ENCODE measurements at regions not wholly inside any gene's neighbourhood (a gene's known extent, or its start where the extent isn't known, plus 50 kb on each side); places are given as distances from the start of the nearest gene placed in this dataset.

GRCh38 chr5:4737868-4738267, 402.3 kb upstream of the ADAMTS16 start:
- no peaks in the 10 kb centered on the region; the same call in 1 of the 2 replicates for H3K27me3 Mint-ChIP-seq (ENCODE audit: low read depth)
- WGBS (ENCODE audit: extremely low coverage, insufficient read length, low lambda C conversion rate) = no CpG with 5 or more reads among the region's 1 CpG
- Histone ChIP-seq H2BK20ac (ENCODE audit: low read depth, low read length, poor library complexity, severe bottlenecking) (no peak overlapping the region), H3K23me2 (ENCODE audit: insufficient read length, low read depth, low read length, poor library complexity, severe bottlenecking) (no peaks in the 10 kb centered on the region), H2AFZ (ENCODE audit: low read length) (no peak overlapping the region), H4K5ac (ENCODE audit: insufficient read length, low read depth, low read length) (no peak overlapping the region), H2BK12ac (ENCODE audit: insufficient read length, low read depth, low read length) (no peak overlapping the region), H3K14ac (ENCODE audit: insufficient read depth, low read length) (no peak overlapping the region), H3K23ac (ENCODE audit: insufficient read length, low read depth, low read length) (no peak overlapping the region), H3K79me2 (ENCODE audit: insufficient read depth, low read length) (no peaks in the 10 kb centered on the region), H3K4ac (ENCODE audit: low read depth, low read length) (no peak overlapping the region), H3K4me1 (ENCODE audit: insufficient read depth, low read length) (no peaks in the 10 kb centered on the region), H3T11ph (ENCODE audit: low read length) (no peak overlapping the region), H3K27ac (ENCODE audit: insufficient read length, low read depth, low read length) (no peak overlapping the region), H2BK5ac (ENCODE audit: insufficient read length, low read length) (no peak overlapping the region), H3K9me3 (ENCODE audit: control insufficient read depth, low read depth, low read length) (no peaks in the 10 kb centered on the region), H3K27me3 (ENCODE audit: insufficient read depth, low read length) (no peaks in the 10 kb centered on the region), H3K18ac (ENCODE audit: insufficient read length, low read depth, low read length) (no peak overlapping the region), H2AK5ac (ENCODE audit: insufficient read length, low read length) (no peak overlapping the region), H2BK120ac (ENCODE audit: low read depth, low read length, poor library complexity, severe bottlenecking) (no peak overlapping the region), H3K9ac (ENCODE audit: extremely low read depth, insufficient read length, low read length) (no peak overlapping the region), H4K20me1 (ENCODE audit: control insufficient read depth, insufficient read depth, insufficient read length) (no peaks in the 10 kb centered on the region), H4K91ac (ENCODE audit: insufficient read length, low read depth, low read length) (no peak overlapping the region), H3K79me1 (ENCODE audit: insufficient read depth, low read depth, low read length, poor library complexity, severe bottlenecking) (no peaks in the 10 kb centered on the region), H3K56ac (ENCODE audit: insufficient read length, low read depth, low read length) (no peak overlapping the region), H3K4me2 (ENCODE audit: insufficient read depth, insufficient read length, low read length) (no peak overlapping the region), H2BK15ac (ENCODE audit: low read depth, low read length) (no peak overlapping the region), H4K8ac (replicated peaks; ENCODE audit: insufficient read length, low read depth, low read length) (no peak overlapping the region)
- no peak overlapping the region for H3K4me3 Mint-ChIP-seq
- H3K4me1 Mint-ChIP-seq = 0 out of 4 replicates have a peak, but pooled peaks cover 0 to 2% of the 10 kb centered on the region in 2 experiments
- no peaks in the 10 kb centered on the region for H3K36me3 Mint-ChIP-seq (ENCODE audit: insufficient read depth in 1 of 3, low read depth in 3 of 3)
- DNase-seq = no peak
- H3K27ac Mint-ChIP-seq = no peak overlapping the region
- no peak for TF ChIP-seq CTCF (conservative IDR thresholded peaks at IDR 0.05)
- H3K9me3 Mint-ChIP-seq = no peaks in the 10 kb centered on the region

Data from H9 (cell line).